Lower leg skin (tissue), 4 donors: ENCODE measurements at regions not wholly inside any gene's neighbourhood (a gene's known extent, or its start where the extent isn't known, plus 50 kb on each side); places are given as distances from the start of the nearest gene placed in this dataset.

Experiments used
- DNase-seq, 2 donors: peaks; one replicate each; pipeline ENCODE4 v3.0.0-alpha.2; 2019; ENCODE audit warnings: low spot score in 2 of 2
- H3K4me3 ChIP-seq: fragments of 200-600 bp; sonication (generic); 2 replicates; pipeline ENCODE4 v1.5.1; 2017; ENCODE audit warnings: mild to moderate bottlenecking, low read depth; ENCODE audit not compliant: poor library complexity, severe bottlenecking
- CTCF ChIP-seq, 3 donors: fragments of 450-650 bp; IDR thresholded peaks; one replicate each; pipeline ENCODE4 v1.5.1; 2016; ENCODE audit warnings: antibody characterized with exemption in 3 of 3, mild to moderate bottlenecking in 3 of 3, moderate library complexity in 2 of 3
- POLR2A ChIP-seq, 2 donors: fragments of 450-650 bp; IDR thresholded peaks; one replicate each; pipeline ENCODE4 v1.6.1; 2016 to 2017; ENCODE audit warnings: antibody characterized with exemption in 2 of 2, mild to moderate bottlenecking in 1 of 2, moderate library complexity in 1 of 2
- WGBS, 2 donors: methylation state at CpG; one replicate each; pipeline ENCODE4 v1.1.5; 2018; 5-methylcytosine and 5-hydroxymethylcytosine counted together
- intact Hi-C: fragments of 100-400 bp; cut with DNase I; formaldehyde crosslinking; loops from one replicate; pipeline ENCODE4 v1.15.0; 2023; ENCODE audit warnings: low total_unique reads

GRCh38 chr12:113591480-113591974 lies 119.9 kb upstream of the LHX5 start:
- TF ChIP-seq CTCF (IDR thresholded peaks at IDR 0.05) (no peak), POLR2A (IDR thresholded peaks at IDR 0.05) (no peak)
- no peak for DNase-seq
- intact Hi-C loops, result no loop called here
- WGBS, 2 donors, result 1 to 3% methylated on average over 27 to 46 of the region's 46 CpGs
- H3K4me3 ChIP-seq, result no peak overlapping the region

- no peak for DNase-seq
- WGBS, 2 donors, result 79 to 80% methylated on average over 1 of the region's 1 CpG
- TF ChIP-seq POLR2A (IDR thresholded peaks at IDR 0.05) (no peak), CTCF (IDR thresholded peaks at IDR 0.05) (no peak)
- intact Hi-C loops, result no loop called here
- H3K4me3 ChIP-seq, result no peak overlapping the region
Measured at GRCh38 chr12:113589437-113589836, 117.8 kb upstream of the LHX5 start.

GRCh38 chr12:113587720-113588119 lies 116.0 kb upstream of the LHX5 start:
- TF ChIP-seq POLR2A (IDR thresholded peaks at IDR 0.05) (no peak), CTCF (IDR thresholded peaks at IDR 0.05) (no peak)
- 3 to 8% methylated on average over 5 of the region's 5 CpGs for WGBS, 2 donors
- no peak for DNase-seq
- H3K4me3 ChIP-seq, result no peak overlapping the region
- intact Hi-C loops, result no loop called here

GRCh38 chr12:113586461-113586860 lies 114.8 kb upstream of the LHX5 start:
- no peak for DNase-seq
- intact Hi-C loops, result no loop called here
- no peak overlapping the region for H3K4me3 ChIP-seq
- TF ChIP-seq CTCF (IDR thresholded peaks at IDR 0.05) (no peak), POLR2A (IDR thresholded peaks at IDR 0.05) (no peak)
- WGBS, 2 donors, result 90 to 91% methylated on average over 4 of the region's 4 CpGs

GRCh38 chr12:113582521-113583218 lies 111.0 kb upstream of the LHX5 start:
- H3K4me3 ChIP-seq, result no peak overlapping the region
- 27 to 44% methylated on average over 5 of the region's 5 CpGs for WGBS, 2 donors
- DNase-seq, result no peak
- TF ChIP-seq CTCF (IDR thresholded peaks at IDR 0.05) (no peak), POLR2A (IDR thresholded peaks at IDR 0.05) (no peak)
- intact Hi-C loops, result no loop called here

- intact Hi-C loops, result no loop called here
- H3K4me3 ChIP-seq, result no peak overlapping the region
- DNase-seq, result no peak
- TF ChIP-seq POLR2A (IDR thresholded peaks at IDR 0.05), result no peak
- TF ChIP-seq CTCF (IDR thresholded peaks at IDR 0.05), result no peak
Measured at GRCh38 chr12:113581342-113581741, 109.7 kb upstream of the LHX5 start.
